ENCODE measurements at regions not wholly inside any gene's neighbourhood (a gene's known extent, or its start where the extent isn't known, plus 50 kb on each side); places are given as distances from the start of the nearest gene placed in this dataset.

GRCh38 chr4:108432418-108432817 lies 188.0 kb upstream of the RPL34 start:
- DNase-seq (ENCODE audit: low spot score): no peak

GRCh38 chr4:108431986-108432385 lies 188.4 kb upstream of the RPL34 start:
- no peak overlapping the region for H3K27ac ChIP-seq (ENCODE audit: poor library complexity, severe bottlenecking)
- H3K4me3 ChIP-seq (ENCODE audit: severe bottlenecking): no peak overlapping the region
- H3K27me3 ChIP-seq (ENCODE audit: insufficient read depth, poor library complexity, severe bottlenecking): no peaks in the 10 kb centered on the region
- no peaks in the 10 kb centered on the region for H3K4me1 ChIP-seq (ENCODE audit: insufficient read depth, poor library complexity, severe bottlenecking)
- no peaks in the 10 kb centered on the region for H3K9me3 ChIP-seq (ENCODE audit: severe bottlenecking)
- TF ChIP-seq, protein P1, sequence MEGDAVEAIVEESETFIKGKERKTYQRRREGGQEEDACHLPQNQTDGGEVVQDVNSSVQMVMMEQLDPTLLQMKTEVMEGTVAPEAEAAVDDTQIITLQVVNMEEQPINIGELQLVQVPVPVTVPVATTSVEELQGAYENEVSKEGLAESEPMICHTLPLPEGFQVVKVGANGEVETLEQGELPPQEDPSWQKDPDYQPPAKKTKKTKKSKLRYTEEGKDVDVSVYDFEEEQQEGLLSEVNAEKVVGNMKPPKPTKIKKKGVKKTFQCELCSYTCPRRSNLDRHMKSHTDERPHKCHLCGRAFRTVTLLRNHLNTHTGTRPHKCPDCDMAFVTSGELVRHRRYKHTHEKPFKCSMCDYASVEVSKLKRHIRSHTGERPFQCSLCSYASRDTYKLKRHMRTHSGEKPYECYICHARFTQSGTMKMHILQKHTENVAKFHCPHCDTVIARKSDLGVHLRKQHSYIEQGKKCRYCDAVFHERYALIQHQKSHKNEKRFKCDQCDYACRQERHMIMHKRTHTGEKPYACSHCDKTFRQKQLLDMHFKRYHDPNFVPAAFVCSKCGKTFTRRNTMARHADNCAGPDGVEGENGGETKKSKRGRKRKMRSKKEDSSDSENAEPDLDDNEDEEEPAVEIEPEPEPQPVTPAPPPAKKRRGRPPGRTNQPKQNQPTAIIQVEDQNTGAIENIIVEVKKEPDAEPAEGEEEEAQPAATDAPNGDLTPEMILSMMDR (IDR thresholded peaks at IDR 0.05; ENCODE audit: poor library complexity, severe bottlenecking): no peak
- no peaks in the 10 kb centered on the region for H3K36me3 ChIP-seq (ENCODE audit: low read depth)
- no peak for ATAC-seq (ENCODE audit: low read depth)
- no peak for DNase-seq (ENCODE audit: low spot score)

More at GRCh38 chr4:108432418-108432817, 188.0 kb upstream of the RPL34 start:
- Histone ChIP-seq H3K36me3 (ENCODE audit: low read depth) (no peaks in the 10 kb centered on the region), H3K9me3 (ENCODE audit: severe bottlenecking) (no peaks in the 10 kb centered on the region), H3K4me3 (ENCODE audit: severe bottlenecking) (no peak overlapping the region), H3K27me3 (ENCODE audit: insufficient read depth, poor library complexity, severe bottlenecking) (no peaks in the 10 kb centered on the region), H3K4me1 (ENCODE audit: insufficient read depth, poor library complexity, severe bottlenecking) (no peaks in the 10 kb centered on the region), H3K27ac (ENCODE audit: poor library complexity, severe bottlenecking) (no peak overlapping the region)
- no peak for ATAC-seq (ENCODE audit: low read depth)
- TF ChIP-seq, protein P1 (IDR thresholded peaks at IDR 0.05; ENCODE audit: poor library complexity, severe bottlenecking): no peak

DNA sequence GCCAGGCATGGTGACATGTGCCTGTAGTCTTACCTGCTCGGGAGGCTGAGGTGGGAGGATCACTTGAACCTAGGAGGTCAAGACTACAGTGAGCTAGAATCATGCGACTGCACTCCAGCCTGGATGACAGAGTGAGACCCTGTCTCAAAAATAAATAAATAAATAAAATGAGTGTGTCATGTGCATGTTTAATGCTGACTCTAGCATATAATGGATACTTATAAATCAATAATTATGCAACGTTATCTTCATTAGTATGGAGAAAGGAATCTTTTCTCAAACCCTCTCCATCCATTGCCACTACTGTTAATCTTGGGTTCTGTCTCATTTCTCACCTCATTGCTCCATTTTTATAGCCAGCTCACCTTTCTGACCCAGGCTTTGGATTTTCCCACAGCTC lies 189.5 kb upstream of the RPL34 start:
- Histone ChIP-seq H3K4me3 (ENCODE audit: severe bottlenecking) (no peak overlapping the region), H3K27ac (ENCODE audit: poor library complexity, severe bottlenecking) (no peak overlapping the region), H3K9me3 (ENCODE audit: severe bottlenecking) (no peaks in the 10 kb centered on the region), H3K4me1 (ENCODE audit: insufficient read depth, poor library complexity, severe bottlenecking) (no peaks in the 10 kb centered on the region), H3K27me3 (ENCODE audit: insufficient read depth, poor library complexity, severe bottlenecking) (no peaks in the 10 kb centered on the region), H3K36me3 (ENCODE audit: low read depth) (no peaks in the 10 kb centered on the region)
- TF ChIP-seq, protein P1 (IDR thresholded peaks at IDR 0.05; ENCODE audit: poor library complexity, severe bottlenecking): no peak
- no peak for DNase-seq (ENCODE audit: low spot score)
- no peak for ATAC-seq (ENCODE audit: low read depth)

- no peak for ATAC-seq (ENCODE audit: low read depth)
- H3K4me3 ChIP-seq (ENCODE audit: severe bottlenecking): no peak overlapping the region
- H3K4me1 ChIP-seq (ENCODE audit: insufficient read depth, poor library complexity, severe bottlenecking): no peaks in the 10 kb centered on the region
- no peaks in the 10 kb centered on the region for H3K9me3 ChIP-seq (ENCODE audit: severe bottlenecking)
- H3K36me3 ChIP-seq (ENCODE audit: low read depth): no peaks in the 10 kb centered on the region
- no peaks in the 10 kb centered on the region for H3K27me3 ChIP-seq (ENCODE audit: insufficient read depth, poor library complexity, severe bottlenecking)
- no peak for DNase-seq (ENCODE audit: low spot score)
- TF ChIP-seq, protein P1 (IDR thresholded peaks at IDR 0.05; ENCODE audit: poor library complexity, severe bottlenecking): no peak
- H3K27ac ChIP-seq (ENCODE audit: poor library complexity, severe bottlenecking): no peak overlapping the region
These were observed 190.7 kb upstream of the RPL34 start for GRCh38 chr4:108429662-108430061.

DNA sequence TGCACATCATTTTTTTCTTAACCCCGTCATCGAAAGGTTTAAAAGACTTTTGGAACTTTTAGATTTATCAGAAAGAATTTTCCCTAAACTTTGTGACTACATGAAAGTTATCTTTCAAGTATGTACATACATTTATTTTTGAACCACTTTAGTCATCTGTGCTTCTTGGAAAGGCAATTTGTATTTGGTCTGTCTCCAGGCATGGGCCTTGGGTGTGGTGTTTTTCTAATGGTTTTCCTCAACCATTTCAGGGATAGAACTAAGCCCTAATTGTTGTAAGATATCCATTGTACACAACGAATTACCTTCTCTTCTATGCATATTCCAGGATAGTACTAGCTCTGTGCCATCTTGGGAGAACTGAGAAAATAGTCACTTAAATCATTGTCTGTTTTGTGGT lies 191.5 kb upstream of the RPL34 start:
- Histone ChIP-seq H3K4me3 (ENCODE audit: severe bottlenecking) (no peak overlapping the region), H3K36me3 (ENCODE audit: low read depth) (no peaks in the 10 kb centered on the region), H3K9me3 (ENCODE audit: severe bottlenecking) (no peaks in the 10 kb centered on the region), H3K27me3 (ENCODE audit: insufficient read depth, poor library complexity, severe bottlenecking) (no peaks in the 10 kb centered on the region), H3K27ac (ENCODE audit: poor library complexity, severe bottlenecking) (no peak overlapping the region), H3K4me1 (ENCODE audit: insufficient read depth, poor library complexity, severe bottlenecking) (no peaks in the 10 kb centered on the region)
- TF ChIP-seq, protein P1 (IDR thresholded peaks at IDR 0.05; ENCODE audit: poor library complexity, severe bottlenecking): no peak
- no peak for ATAC-seq (ENCODE audit: low read depth)
- DNase-seq (ENCODE audit: low spot score): no peak

Data from RWPE2 (cell line).